Sigmoid colon (tissue), 4 donors: ENCODE measurements at regions not wholly inside any gene's neighbourhood (a gene's known extent, or its start where the extent isn't known, plus 50 kb on each side); places are given as distances from the start of the nearest gene placed in this dataset.

Experiments
- EP300 ChIP-seq, 4 donors: sonication (generic); formaldehyde crosslinking; IDR thresholded peaks; one replicate each; pipeline ENCODE4 v1.6.1; 2017; ENCODE audit warnings: antibody characterized with exemption in 4 of 4
- POLR2A ChIP-seq, 2 donors: fragments of 450-650 bp; IDR thresholded peaks; one replicate each; pipeline ENCODE4 v1.6.1; 2016; ENCODE audit warnings: antibody characterized with exemption in 2 of 2, mild to moderate bottlenecking in 2 of 2, moderate library complexity in 2 of 2
- POLR2AphosphoS5 ChIP-seq, 4 donors: sonication (generic); formaldehyde crosslinking; IDR thresholded peaks; one replicate each; pipeline ENCODE4 v1.6.1; 2017; ENCODE audit warnings: antibody characterized with exemption in 4 of 4
- TF ChIP-seq, protein P1 (sequence below), 4 experiments: fragments of 450-650 bp in 3 of 4; fragments of 200-600 bp in 1 of 4; IDR thresholded peaks; one replicate each; pipeline ENCODE4 v1.5.1; 2016 to 2019; ENCODE audit warnings: antibody characterized with exemption in 4 of 4, mild to moderate bottlenecking in 3 of 4, moderate library complexity in 2 of 4

DNA sequence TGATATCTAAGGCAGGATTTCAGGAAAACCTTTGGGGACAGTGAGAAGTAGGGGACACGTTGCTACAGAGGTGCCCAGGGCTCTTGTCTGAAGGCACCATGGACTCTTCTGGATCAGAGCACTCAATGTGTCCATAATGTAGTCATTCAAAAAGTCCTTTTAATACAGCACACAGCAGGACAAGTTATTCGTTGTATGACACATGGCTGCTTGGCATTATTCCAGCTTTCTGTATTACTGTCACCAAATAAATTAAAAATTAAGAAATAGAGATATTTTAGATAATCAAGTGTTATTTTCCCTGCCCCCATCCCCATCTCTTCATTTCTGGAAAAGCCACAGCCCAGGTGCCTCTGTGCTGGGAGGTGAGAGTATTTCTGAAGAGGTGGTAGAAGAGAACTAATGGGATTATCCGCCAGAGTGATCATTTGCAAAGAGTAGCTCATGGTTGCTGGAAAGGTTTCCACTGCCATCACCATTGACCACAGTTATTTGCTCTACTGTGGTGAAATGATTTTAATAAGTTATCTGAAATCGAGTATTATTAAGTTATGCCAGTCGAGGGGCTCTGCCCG is 83.0 kb downstream of the CXCL12 start:
- TF ChIP-seq, protein P1, sequence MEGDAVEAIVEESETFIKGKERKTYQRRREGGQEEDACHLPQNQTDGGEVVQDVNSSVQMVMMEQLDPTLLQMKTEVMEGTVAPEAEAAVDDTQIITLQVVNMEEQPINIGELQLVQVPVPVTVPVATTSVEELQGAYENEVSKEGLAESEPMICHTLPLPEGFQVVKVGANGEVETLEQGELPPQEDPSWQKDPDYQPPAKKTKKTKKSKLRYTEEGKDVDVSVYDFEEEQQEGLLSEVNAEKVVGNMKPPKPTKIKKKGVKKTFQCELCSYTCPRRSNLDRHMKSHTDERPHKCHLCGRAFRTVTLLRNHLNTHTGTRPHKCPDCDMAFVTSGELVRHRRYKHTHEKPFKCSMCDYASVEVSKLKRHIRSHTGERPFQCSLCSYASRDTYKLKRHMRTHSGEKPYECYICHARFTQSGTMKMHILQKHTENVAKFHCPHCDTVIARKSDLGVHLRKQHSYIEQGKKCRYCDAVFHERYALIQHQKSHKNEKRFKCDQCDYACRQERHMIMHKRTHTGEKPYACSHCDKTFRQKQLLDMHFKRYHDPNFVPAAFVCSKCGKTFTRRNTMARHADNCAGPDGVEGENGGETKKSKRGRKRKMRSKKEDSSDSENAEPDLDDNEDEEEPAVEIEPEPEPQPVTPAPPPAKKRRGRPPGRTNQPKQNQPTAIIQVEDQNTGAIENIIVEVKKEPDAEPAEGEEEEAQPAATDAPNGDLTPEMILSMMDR (IDR thresholded peaks at IDR 0.05): no peak
- TF ChIP-seq POLR2AphosphoS5 (IDR thresholded peaks at IDR 0.05) (no peak), POLR2A (IDR thresholded peaks at IDR 0.05) (no peak), EP300 (IDR thresholded peaks at IDR 0.05) (no peak)
